A673 (cell line): ENCODE measurements at regions not wholly inside any gene's neighbourhood (a gene's known extent, or its start where the extent isn't known, plus 50 kb on each side); places are given as distances from the start of the nearest gene placed in this dataset.

Source experiments
- BruUV-seq: library from RNA; stranded (reverse); fragments of 400-500 nt; replicated peaks from 2 replicates; lab custom pipeline; 2021; lab: Mats Ljungman, UMichigan
- CTCF ChIA-PET: fragments of 300-600 bp; sonication (Branson Sonifier 250); formaldehyde crosslinking; loops from one replicate; lab custom pipeline; 2022; ENCODE audit warnings: antibody characterized with exemption; lab: Charles Lee
- POLR2A ChIA-PET: fragments of 300-600 bp; sonication (Branson Sonifier 250); formaldehyde crosslinking; loops from one replicate; lab custom pipeline; 2022; ENCODE audit warnings: antibody characterized with exemption; ENCODE audit not compliant: low non-redundant PET; lab: Charles Lee
- DNase-seq: peaks from one replicate; pipeline ENCODE4 v3.0.0-alpha.2; 2015; ENCODE audit warnings: low spot score
- H3K27ac ChIP-seq: fragments of 200-600 bp; sonication (generic); 2 replicates; pipeline ENCODE4 v1.5.1; 2016; ENCODE audit warnings: mixed run types, low read depth, mild to moderate bottlenecking, mixed read lengths, antibody characterized with exemption, low read length; ENCODE audit not compliant: poor library complexity, severe bottlenecking
- H3K27me3 ChIP-seq: fragments of 200-600 bp; sonication (generic); replicated peaks from 2 replicates; pipeline ENCODE4 v1.6.1; 2017; ENCODE audit warnings: mixed run types, low read depth, mild to moderate bottlenecking, mixed read lengths, antibody characterized with exemption, low read length; ENCODE audit not compliant: insufficient read depth, poor library complexity
- H3K36me3 ChIP-seq: fragments of 200-600 bp; sonication (generic); 2 replicates; pipeline ENCODE4 v1.6.1; 2016; ENCODE audit warnings: mixed run types, mild to moderate bottlenecking, mixed read lengths, antibody characterized with exemption, low read length; ENCODE audit not compliant: insufficient read depth, poor library complexity, severe bottlenecking
- H3K4me1 ChIP-seq: fragments of 200-600 bp; sonication (generic); 2 replicates; pipeline ENCODE4 v1.6.1; 2017; ENCODE audit warnings: mixed run types, mild to moderate bottlenecking, mixed read lengths, antibody characterized with exemption, low read length; ENCODE audit not compliant: insufficient read depth, poor library complexity, severe bottlenecking
- H3K4me3 ChIP-seq: fragments of 200-600 bp; sonication (generic); 2 replicates; pipeline ENCODE4 v1.5.1; 2016; ENCODE audit warnings: low read depth, mixed run types, mild to moderate bottlenecking, mixed read lengths, low read length; ENCODE audit not compliant: poor library complexity, severe bottlenecking
- H3K9me3 ChIP-seq: fragments of 200-600 bp; sonication (generic); 2 replicates; pipeline ENCODE4 v1.6.1; 2016; ENCODE audit warnings: mixed run types, low read depth, mild to moderate bottlenecking, mixed read lengths, antibody characterized with exemption, low read length; ENCODE audit not compliant: poor library complexity, severe bottlenecking
- CTCF ChIP-seq: fragments of 300-800, 200-600 bp; sonication (generic); conservative IDR thresholded peaks from 2 replicates; pipeline ENCODE4 v1.5.1; 2017; ENCODE audit warnings: low read depth, mild to moderate bottlenecking, antibody characterized with exemption, low read length, moderate library complexity, mixed read lengths
- EZH2 ChIP-seq: fragments of 200-600 bp; sonication (generic); IDR thresholded peaks from 2 replicates; pipeline ENCODE4 v1.6.1; 2017; ENCODE audit warnings: borderline replicate concordance, low read depth, mild to moderate bottlenecking, mixed read lengths, antibody characterized with exemption, low read length; ENCODE audit not compliant: poor library complexity, severe bottlenecking
- intact Hi-C: fragments of 100-400 bp; cut with micrococcal nuclease; formaldehyde crosslinking; loops from one replicate; pipeline ENCODE4 v1.10.0; 2022; ENCODE audit not compliant: unreplicated experiment

- BruUV-seq = no TSS peak
- DNase-seq = peak; percentile 39
- intact Hi-C loops = no loop called here
- H3K27me3 ChIP-seq = peaks cover 34% of the 10 kb centered on the region
- ChIA-PET POLR2A (no interaction called here), CTCF (no interaction called here)
- H3K27ac ChIP-seq = no peak overlapping the region
- no peak overlapping the region for H3K4me3 ChIP-seq
- H3K9me3 ChIP-seq = no peaks in the 10 kb centered on the region
- H3K4me1 ChIP-seq = no peaks in the 10 kb centered on the region
- TF ChIP-seq EZH2 = no peak
- no peak for TF ChIP-seq CTCF
- no peaks in the 10 kb centered on the region for H3K36me3 ChIP-seq
These were observed 340.4 kb downstream of the ETS1 start for GRCh38 chr11:128246810-128247594.

- H3K4me3 ChIP-seq = no peak overlapping the region
- BruUV-seq = no TSS peak
- no peaks in the 10 kb centered on the region for H3K4me1 ChIP-seq
- POLR2A ChIA-PET = no interaction called here
- no peaks in the 10 kb centered on the region for H3K9me3 ChIP-seq
- DNase-seq = peak; percentile 12
- H3K27ac ChIP-seq = no peak overlapping the region
- no peaks in the 10 kb centered on the region for H3K36me3 ChIP-seq
- CTCF ChIA-PET = no interaction called here
- intact Hi-C loops = no loop called here
- peaks cover 34% of the 10 kb centered on the region for H3K27me3 ChIP-seq
- TF ChIP-seq CTCF (no peak), EZH2 (no peak)
These were observed 341.0 kb downstream of the ETS1 start for GRCh38 chr11:128246364-128246801.

DNA sequence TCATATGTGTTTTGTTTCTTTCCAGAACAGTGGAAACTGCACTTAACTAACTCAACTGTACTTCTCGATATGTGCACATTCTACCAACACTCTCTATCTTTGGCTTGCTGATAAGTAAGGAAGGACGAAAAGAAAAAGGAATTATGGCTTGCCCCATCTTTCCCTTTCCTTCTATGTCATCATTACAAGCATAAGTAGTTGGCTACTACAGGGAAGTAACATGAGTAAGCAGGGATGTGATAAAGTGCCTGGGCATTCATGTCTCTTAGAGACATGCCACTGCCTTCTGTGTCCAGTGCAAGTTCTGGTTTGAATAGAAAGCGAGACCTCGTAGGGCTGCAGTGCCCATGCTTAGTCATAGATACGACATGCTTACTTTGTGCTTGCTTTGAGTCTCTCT is 342.5 kb downstream of the ETS1 start:
- no peak for DNase-seq
- Histone ChIP-seq H3K36me3 (no peaks in the 10 kb centered on the region), H3K9me3 (no peaks in the 10 kb centered on the region), H3K4me1 (no peaks in the 10 kb centered on the region), H3K27me3 (peaks cover 34% of the 10 kb centered on the region), H3K4me3 (no peak overlapping the region), H3K27ac (no peak overlapping the region)
- intact Hi-C loops = no loop called here
- no TSS peak for BruUV-seq
- TF ChIP-seq EZH2 (no peak), CTCF (no peak)
- ChIA-PET CTCF (no interaction called here), POLR2A (no interaction called here)
